Activated T-helper 1 cell treated with anti-CD3 and anti-CD28 coated beads, Interleukin-12 subunit alpha, Interleukin-12 subunit beta, Interleukin-2, Interleukin-4 antibody, amounts not matched to agents 30 ng/mL and 10 ng/mL and 1 ng/mL, durations not matched to agents 14 hours and 24 hours and 36 hours (primary cell): ENCODE measurements at regions not wholly inside any gene's neighbourhood (a gene's known extent, or its start where the extent isn't known, plus 50 kb on each side); places are given as distances from the start of the nearest gene placed in this dataset.

ENCODE experiments used
- DNase-seq: peaks from one replicate; pipeline ENCODE4 v3.0.0; 2021; ENCODE audit warnings: low spot score
- H3K27ac Mint-ChIP-seq: one replicate; pipeline ENCODE4 v1.8.0; 2021; ENCODE audit warnings: mild to moderate bottlenecking, mixed read lengths
- H3K27me3 Mint-ChIP-seq: one replicate; pipeline ENCODE4 v1.8.0; 2022; ENCODE audit warnings: mild to moderate bottlenecking, moderate library complexity, mixed read lengths; ENCODE audit not compliant: insufficient read depth
- H3K36me3 Mint-ChIP-seq: one replicate; pipeline ENCODE4 v1.8.0; 2021; ENCODE audit warnings: low read depth, mixed read lengths
- H3K4me1 Mint-ChIP-seq: one replicate; pipeline ENCODE4 v1.8.0; 2021; ENCODE audit warnings: low read depth, mixed read lengths
- H3K4me3 Mint-ChIP-seq: one replicate; pipeline ENCODE4 v1.8.0; 2021; ENCODE audit warnings: mild to moderate bottlenecking, moderate library complexity, mixed read lengths
- H3K9me3 Mint-ChIP-seq: one replicate; pipeline ENCODE4 v1.8.0; 2021; ENCODE audit warnings: mixed read lengths
- intact Hi-C: fragments of 100-400 bp; cut with micrococcal nuclease; formaldehyde crosslinking; loops from one replicate; pipeline ENCODE4 v1.15.1; 2024

DNA sequence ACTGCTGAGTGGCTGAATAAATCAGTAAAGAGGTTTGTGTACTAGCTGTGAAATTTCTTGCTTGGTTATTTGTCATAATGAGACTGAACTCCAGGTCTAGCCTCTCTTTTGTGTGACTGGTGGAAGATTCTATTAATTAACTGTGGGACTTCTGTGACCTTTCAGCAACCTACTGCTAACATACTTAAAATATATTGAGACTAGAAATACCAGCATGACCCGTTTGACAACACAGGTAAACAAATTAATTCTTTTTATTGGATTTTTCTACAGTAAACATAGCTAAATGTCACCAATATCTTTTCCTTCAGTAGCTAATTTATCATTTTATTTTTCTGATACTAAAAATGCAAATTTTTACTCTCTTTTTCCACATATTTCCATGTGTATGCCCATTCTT lies 390.4 kb upstream of the KCNN2 start:
- Mint-ChIP-seq H3K9me3 (no peaks in the 10 kb centered on the region), H3K27ac (no peak overlapping the region), H3K4me3 (no peak overlapping the region), H3K27me3 (no peaks in the 10 kb centered on the region), H3K36me3 (no peaks in the 10 kb centered on the region), H3K4me1 (no peaks in the 10 kb centered on the region)
- no peak for DNase-seq
- intact Hi-C loops = no loop called here

DNA sequence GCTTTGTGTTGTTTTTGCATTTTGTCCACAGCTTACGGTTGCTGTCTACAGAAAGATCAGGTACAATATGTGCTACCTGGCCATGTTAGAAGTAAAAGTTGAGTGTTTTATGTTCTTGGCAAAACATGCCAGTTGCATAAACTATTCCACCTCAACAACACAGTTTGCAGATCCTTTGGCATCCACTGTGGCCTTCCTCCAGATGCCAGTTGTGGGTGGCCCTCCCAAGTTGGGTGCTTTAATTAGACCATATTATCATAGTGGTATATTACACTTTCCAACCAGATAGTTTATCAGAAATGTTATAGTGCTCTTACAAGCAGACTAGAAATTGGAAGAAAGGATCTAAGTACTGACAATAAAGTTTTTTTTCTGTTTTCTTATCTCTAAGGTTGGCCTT lies 386.9 kb upstream of the KCNN2 start:
- no peaks in the 10 kb centered on the region for H3K36me3 Mint-ChIP-seq
- H3K4me1 Mint-ChIP-seq = no peaks in the 10 kb centered on the region
- DNase-seq = no peak
- intact Hi-C loops = no loop called here
- H3K27ac Mint-ChIP-seq = no peak overlapping the region
- no peak overlapping the region for H3K4me3 Mint-ChIP-seq
- no peaks in the 10 kb centered on the region for H3K27me3 Mint-ChIP-seq
- H3K9me3 Mint-ChIP-seq = no peaks in the 10 kb centered on the region

DNA sequence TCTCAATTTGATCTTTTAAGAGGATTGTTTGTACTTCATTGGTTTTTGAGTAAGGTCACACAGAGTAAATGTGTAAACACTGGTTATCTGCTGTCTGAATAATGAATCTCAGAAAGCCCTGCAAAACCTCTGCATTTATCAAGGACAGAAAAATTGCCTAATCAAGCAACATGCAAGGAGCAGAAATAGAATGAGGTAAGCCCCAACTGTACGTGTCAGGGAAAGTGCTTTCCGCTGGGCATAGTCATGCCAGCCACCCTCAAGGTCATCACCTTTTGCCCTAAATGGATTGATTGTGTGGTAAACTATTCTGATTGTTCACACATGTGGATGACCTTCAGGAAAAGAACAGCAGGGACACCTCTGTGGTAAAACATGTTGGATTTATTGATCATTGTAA lies 376.9 kb upstream of the KCNN2 start:
- Mint-ChIP-seq H3K4me1 (no peaks in the 10 kb centered on the region), H3K9me3 (no peaks in the 10 kb centered on the region), H3K36me3 (no peaks in the 10 kb centered on the region), H3K27ac (no peak overlapping the region), H3K27me3 (no peaks in the 10 kb centered on the region), H3K4me3 (no peak overlapping the region)
- intact Hi-C loops = no loop called here
- DNase-seq = no peak

DNA sequence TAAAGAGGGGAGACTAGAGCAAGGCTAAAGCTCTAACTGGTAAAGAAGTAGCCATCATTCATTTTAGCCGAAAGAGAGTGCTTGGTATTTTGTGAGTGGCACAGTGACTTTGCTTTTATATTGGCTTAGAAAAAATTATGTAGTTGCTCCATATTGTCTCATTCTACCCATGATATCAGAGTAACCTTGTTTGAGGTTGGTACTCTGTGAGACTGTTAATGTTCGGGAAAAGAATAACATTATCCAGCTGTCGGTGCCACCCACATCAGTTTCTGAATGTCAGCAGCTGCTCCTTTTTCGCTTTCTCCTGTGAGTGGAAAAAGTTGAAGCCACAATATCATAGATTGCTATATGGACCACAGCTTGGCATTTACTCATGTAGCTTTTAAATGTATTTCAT lies 376.4 kb upstream of the KCNN2 start:
- no peaks in the 10 kb centered on the region for H3K4me1 Mint-ChIP-seq
- H3K27ac Mint-ChIP-seq = no peak overlapping the region
- no peaks in the 10 kb centered on the region for H3K9me3 Mint-ChIP-seq
- no peak overlapping the region for H3K4me3 Mint-ChIP-seq
- H3K36me3 Mint-ChIP-seq = no peaks in the 10 kb centered on the region
- intact Hi-C loops = no loop called here
- no peak for DNase-seq
- H3K27me3 Mint-ChIP-seq = no peaks in the 10 kb centered on the region

DNA sequence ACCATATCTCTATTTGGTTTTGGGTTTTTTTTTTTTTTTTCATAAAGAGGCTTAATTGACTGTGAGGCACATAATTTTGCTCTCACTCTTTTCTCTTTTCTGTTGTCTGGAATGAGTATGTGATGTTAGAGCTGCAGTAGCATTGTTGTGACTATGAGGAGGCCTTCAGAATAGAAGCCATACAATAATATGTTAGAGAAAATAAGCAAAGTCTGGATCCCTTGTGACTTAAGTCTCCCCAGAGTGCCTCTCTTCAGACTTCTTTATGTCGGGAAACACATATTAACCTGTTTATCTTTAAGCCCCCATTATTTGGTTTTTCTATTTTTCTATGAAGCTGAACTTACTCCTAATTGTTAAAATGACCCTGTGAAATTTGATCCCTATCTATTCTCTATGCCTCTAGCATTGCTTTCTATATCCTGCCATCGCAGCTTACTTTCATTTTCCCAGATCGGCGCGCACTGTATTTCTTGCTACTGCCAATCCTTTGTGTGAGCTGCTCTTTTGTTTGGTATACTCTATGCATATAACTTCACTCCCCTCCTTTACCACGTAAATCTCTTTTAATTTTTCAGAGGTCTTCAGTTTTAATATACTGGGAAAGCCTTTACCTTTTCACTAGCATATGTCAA lies 372.5 kb upstream of the KCNN2 start:
- H3K4me3 Mint-ChIP-seq = no peak overlapping the region
- no peaks in the 10 kb centered on the region for H3K9me3 Mint-ChIP-seq
- intact Hi-C loops = no loop called here
- no peaks in the 10 kb centered on the region for H3K27me3 Mint-ChIP-seq
- no peaks in the 10 kb centered on the region for H3K4me1 Mint-ChIP-seq
- no peaks in the 10 kb centered on the region for H3K36me3 Mint-ChIP-seq
- DNase-seq = no peak
- H3K27ac Mint-ChIP-seq = no peak overlapping the region

DNA sequence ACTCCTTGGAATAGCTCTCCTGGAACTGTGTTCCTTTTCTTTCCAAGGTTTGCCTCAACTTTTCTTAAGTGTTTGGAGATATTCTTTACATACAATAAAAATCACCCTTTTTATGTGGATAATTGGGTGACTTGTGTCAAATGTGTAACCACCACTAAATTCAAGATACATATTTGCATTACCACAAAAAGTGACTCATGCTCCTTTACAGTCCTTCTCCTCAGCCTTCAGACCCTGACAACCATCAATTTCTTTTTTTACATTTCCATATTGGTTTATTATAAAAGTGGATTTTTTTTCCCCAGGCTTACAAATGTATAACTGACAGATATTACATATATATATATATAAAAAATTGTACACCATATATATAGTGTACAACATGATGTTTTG lies 372.0 kb upstream of the KCNN2 start:
- Mint-ChIP-seq H3K4me1 (no peaks in the 10 kb centered on the region), H3K27ac (no peak overlapping the region), H3K27me3 (no peaks in the 10 kb centered on the region), H3K4me3 (no peak overlapping the region), H3K9me3 (no peaks in the 10 kb centered on the region), H3K36me3 (no peaks in the 10 kb centered on the region)
- intact Hi-C loops = no loop called here
- DNase-seq = no peak

DNA sequence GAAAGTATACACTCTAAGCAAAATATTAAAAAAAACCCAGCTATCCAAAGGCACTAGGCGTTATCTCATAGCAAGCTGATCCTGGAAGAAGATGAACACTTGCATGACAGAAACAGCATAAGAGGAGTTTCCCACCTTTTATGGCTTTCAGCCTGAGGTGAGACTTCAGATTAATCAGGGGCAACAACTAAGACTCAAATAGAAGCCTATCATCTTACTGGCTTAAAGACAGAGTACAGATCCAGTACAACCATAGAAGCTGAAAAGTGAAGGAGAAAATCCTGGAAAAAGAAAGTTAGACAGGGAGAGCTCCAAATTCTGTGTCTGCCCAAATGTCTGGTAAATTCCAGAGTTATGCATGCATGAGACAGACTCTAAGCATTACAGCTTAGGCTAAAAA lies 360.8 kb upstream of the KCNN2 start:
- no peaks in the 10 kb centered on the region for H3K9me3 Mint-ChIP-seq
- DNase-seq = no peak
- no peak overlapping the region for H3K4me3 Mint-ChIP-seq
- H3K27me3 Mint-ChIP-seq = no peaks in the 10 kb centered on the region
- intact Hi-C loops = no loop called here
- H3K4me1 Mint-ChIP-seq = no peaks in the 10 kb centered on the region
- H3K36me3 Mint-ChIP-seq = no peaks in the 10 kb centered on the region
- H3K27ac Mint-ChIP-seq = no peak overlapping the region

DNA sequence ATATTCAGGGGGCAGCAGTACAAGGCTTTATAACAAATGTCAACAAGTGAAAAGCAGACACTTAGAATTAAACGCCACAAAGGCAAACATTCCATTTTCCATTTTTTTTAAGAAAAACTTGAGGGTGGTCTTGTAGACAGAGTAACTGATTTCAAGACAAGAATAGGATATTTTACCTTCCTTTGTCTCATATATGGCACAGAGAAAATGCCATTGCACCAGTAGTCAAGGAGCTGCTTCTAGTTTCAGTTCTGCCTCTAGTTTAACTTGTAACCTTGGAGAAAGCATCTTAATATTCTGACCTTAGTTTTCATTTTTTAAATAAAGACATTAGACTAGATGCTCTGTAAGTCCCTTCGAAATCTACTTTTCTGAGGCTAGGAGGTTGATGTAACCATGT lies 355.3 kb upstream of the KCNN2 start:
- no peaks in the 10 kb centered on the region for H3K9me3 Mint-ChIP-seq
- H3K36me3 Mint-ChIP-seq = no peaks in the 10 kb centered on the region
- H3K4me1 Mint-ChIP-seq = no peaks in the 10 kb centered on the region
- H3K4me3 Mint-ChIP-seq = no peak overlapping the region
- no peak for DNase-seq
- no peaks in the 10 kb centered on the region for H3K27me3 Mint-ChIP-seq
- no peak overlapping the region for H3K27ac Mint-ChIP-seq
- intact Hi-C loops = no loop called here

DNA sequence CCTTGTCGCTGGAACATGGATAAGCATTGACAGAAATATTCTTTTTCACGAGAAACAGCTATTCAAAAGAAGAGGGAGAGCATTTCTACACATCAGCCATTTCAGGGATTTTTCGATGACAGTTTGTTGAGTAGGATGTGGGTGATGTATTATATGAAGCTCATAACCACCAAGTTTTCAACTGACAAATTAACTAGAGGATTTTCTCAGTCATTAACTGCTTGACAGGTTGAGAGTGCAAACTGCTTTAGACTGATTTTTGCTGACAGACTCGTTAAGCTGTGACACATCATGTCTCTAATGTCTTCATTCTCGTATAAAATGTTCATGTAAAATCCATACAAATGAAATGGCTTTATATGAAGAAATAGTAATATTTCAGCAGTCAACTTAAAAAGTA lies 354.2 kb upstream of the KCNN2 start:
- intact Hi-C loops = no loop called here
- no peaks in the 10 kb centered on the region for H3K9me3 Mint-ChIP-seq
- H3K4me3 Mint-ChIP-seq = no peak overlapping the region
- no peak for DNase-seq
- H3K27me3 Mint-ChIP-seq = no peaks in the 10 kb centered on the region
- no peaks in the 10 kb centered on the region for H3K36me3 Mint-ChIP-seq
- no peak overlapping the region for H3K27ac Mint-ChIP-seq
- no peaks in the 10 kb centered on the region for H3K4me1 Mint-ChIP-seq

DNA sequence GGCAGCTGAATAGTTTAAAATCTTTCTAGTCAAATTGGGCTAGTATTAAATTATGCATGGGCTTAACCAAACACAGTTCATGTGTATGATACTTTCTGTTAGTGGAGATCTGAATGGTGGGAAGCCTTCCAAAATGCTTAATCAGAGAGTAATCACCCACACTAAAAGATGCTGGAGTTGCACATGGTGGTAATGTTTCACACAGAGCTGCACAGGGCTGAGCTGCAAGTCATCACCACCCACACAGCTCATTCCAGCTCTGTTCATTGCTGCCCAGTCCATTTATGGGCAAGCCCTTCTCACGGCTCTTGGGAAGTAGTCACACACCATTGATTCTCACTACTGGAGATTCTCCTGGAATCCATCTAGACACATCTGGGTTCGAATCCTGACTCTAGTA lies 351.5 kb upstream of the KCNN2 start:
- Mint-ChIP-seq H3K4me3 (no peak overlapping the region), H3K27ac (no peak overlapping the region), H3K4me1 (no peaks in the 10 kb centered on the region), H3K9me3 (no peaks in the 10 kb centered on the region), H3K27me3 (no peaks in the 10 kb centered on the region), H3K36me3 (no peaks in the 10 kb centered on the region)
- intact Hi-C loops = no loop called here
- no peak for DNase-seq

DNA sequence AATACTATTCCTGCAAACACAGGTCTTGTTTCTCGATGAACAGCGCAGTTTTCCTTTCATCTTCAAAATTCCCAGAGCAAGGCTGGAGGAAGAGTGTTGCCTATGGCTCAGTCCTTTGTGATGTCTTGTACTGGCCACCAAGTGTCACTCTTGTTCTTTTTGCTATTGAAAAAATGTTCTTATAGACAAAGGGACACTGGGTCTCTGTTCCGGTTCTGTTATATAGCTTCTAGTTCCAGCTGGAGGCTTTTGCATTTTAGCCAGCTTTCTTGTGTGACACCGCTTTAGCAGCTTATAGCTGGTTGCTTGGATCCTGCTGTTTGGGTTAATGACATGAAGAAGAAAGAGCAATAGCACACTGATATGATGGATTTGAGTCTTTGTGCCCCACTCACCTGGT lies 343.7 kb upstream of the KCNN2 start:
- intact Hi-C loops = no loop called here
- H3K9me3 Mint-ChIP-seq = no peaks in the 10 kb centered on the region
- H3K27me3 Mint-ChIP-seq = no peaks in the 10 kb centered on the region
- no peak overlapping the region for H3K4me3 Mint-ChIP-seq
- no peaks in the 10 kb centered on the region for H3K4me1 Mint-ChIP-seq
- no peak overlapping the region for H3K27ac Mint-ChIP-seq
- no peak for DNase-seq
- H3K36me3 Mint-ChIP-seq = no peaks in the 10 kb centered on the region

DNA sequence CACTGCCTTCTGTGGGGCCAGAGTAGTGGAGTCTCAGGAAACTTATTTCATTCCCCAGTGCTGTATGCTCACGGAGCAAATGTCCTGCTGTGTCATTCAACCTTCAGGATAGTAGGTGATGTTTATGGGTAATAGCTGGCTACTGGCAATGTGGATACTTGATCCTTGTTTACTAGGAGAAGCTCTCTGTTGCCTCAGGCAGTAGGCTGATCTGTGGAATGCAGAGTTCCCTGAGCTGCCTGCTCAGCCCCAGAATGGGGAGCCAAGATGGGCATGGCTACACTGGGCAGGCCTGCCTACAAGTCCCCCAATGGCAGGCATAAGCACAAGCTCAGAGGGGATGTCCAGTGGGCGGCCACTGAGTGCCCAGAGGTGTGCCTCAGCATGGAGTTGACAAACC lies 323.1 kb upstream of the KCNN2 start:
- no peaks in the 10 kb centered on the region for H3K36me3 Mint-ChIP-seq

DNA sequence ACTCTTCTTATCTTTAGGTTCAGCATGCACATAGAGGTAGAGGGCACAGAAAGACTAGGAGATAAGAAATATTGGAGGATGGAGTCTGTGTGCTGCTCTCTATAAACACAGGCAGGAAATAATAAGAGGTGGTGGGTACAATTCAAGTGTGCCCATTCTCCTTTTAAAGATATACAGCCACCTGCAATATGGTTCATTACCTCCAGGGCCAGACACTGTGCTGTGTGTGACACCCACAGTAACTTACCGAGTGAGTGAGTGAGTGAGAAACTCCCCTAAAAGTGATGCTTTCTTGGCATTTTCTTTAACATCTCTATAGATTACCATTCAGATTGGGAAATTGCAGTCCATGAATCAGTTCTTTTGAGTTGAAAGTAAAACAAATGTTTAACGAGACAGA lies 311.8 kb upstream of the KCNN2 start:
- H3K4me3 Mint-ChIP-seq = no peak overlapping the region
- H3K36me3 Mint-ChIP-seq = no peaks in the 10 kb centered on the region
- no peak for DNase-seq

More for the DNA sequence above, 323.1 kb upstream of the KCNN2 start:
- no peaks in the 10 kb centered on the region for H3K4me1 Mint-ChIP-seq
- DNase-seq = no peak
- H3K27me3 Mint-ChIP-seq = no peaks in the 10 kb centered on the region
- H3K4me3 Mint-ChIP-seq = no peak overlapping the region
- intact Hi-C loops = no loop called here
- peaks cover 4% of the 10 kb centered on the region for H3K9me3 Mint-ChIP-seq
- H3K27ac Mint-ChIP-seq = no peak overlapping the region

DNA sequence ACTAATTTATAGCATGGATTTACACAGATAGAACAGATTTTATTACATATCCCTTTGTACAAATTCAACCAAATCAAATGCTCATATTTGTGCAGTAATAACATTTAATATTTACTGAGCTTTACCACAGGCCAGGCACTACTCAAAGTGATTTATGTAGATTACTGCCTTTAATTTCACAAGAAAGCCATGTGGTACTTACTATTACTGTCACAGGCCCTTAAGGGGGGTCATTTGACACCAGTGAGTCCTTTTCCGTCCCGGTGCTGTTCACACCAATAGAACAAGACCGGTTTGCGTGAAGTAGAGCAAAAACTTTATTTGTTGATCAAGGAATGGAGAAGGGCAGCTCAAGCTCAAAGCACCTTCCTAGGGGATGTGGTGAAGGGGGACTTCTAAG lies 308.5 kb upstream of the KCNN2 start:
- Mint-ChIP-seq H3K36me3 (no peaks in the 10 kb centered on the region), H3K4me3 (no peak overlapping the region), H3K9me3 (no peaks in the 10 kb centered on the region), H3K4me1 (no peaks in the 10 kb centered on the region), H3K27ac (no peak overlapping the region), H3K27me3 (peaks cover 37% of the 10 kb centered on the region)
- intact Hi-C loops = no loop called here
- DNase-seq = no peak

More for the DNA sequence above, 311.8 kb upstream of the KCNN2 start:
- Mint-ChIP-seq H3K9me3 (peaks cover 5% of the 10 kb centered on the region), H3K27me3 (peaks cover 16% of the 10 kb centered on the region), H3K27ac (no peak overlapping the region), H3K4me1 (no peaks in the 10 kb centered on the region)
- intact Hi-C loops = no loop called here
